HepG2 (cell line): ENCODE measurements at regions not wholly inside any gene's neighbourhood (a gene's known extent, or its start where the extent isn't known, plus 50 kb on each side); places are given as distances from the start of the nearest gene placed in this dataset.

Experiments used
- FOXK2 ChIP-seq: fragments of 450-650 bp; IDR thresholded peaks from 2 replicates; pipeline ENCODE4 v1.6.1; 2016
- PTBP1 ChIP-seq: fragments of 200-400 bp; formaldehyde crosslinking; IDR thresholded peaks from 2 replicates; pipeline ENCODE4 v1.6.1; 2018; ENCODE audit warnings: low read length, low read depth; ENCODE audit not compliant: poor library complexity, severe bottlenecking
- TAF1 ChIP-seq: sonication (generic); formaldehyde crosslinking; IDR thresholded peaks from 2 replicates; pipeline ENCODE4 v1.4.0; 2020; ENCODE audit warnings: missing genetic modification reagents
- ZNF780A ChIP-seq: sonication (generic); formaldehyde crosslinking; IDR thresholded peaks from 2 replicates; pipeline ENCODE4 v1.8.0; 2022; ENCODE audit warnings: mild to moderate bottlenecking, missing genetic modification reagents, moderate library complexity
- ZNF784 ChIP-seq: sonication (generic); formaldehyde crosslinking; IDR thresholded peaks from 2 replicates; pipeline ENCODE4 v1.5.1; 2020; ENCODE audit warnings: missing genetic modification reagents, mild to moderate bottlenecking, borderline replicate concordance

GRCh38 chr1:5265438-5266075, 611.1 kb downstream of the AJAP1 start:
- no peak for TF ChIP-seq FOXK2
- TF ChIP-seq TAF1: no peak
- TF ChIP-seq ZNF780A (CRISPR knock-in tag): no peak
- no peak for TF ChIP-seq PTBP1
- TF ChIP-seq ZNF784 (CRISPR knock-in tag): no peak
